Spleen (tissue), 11 donors: ENCODE measurements at regions not wholly inside any gene's neighbourhood (a gene's known extent, or its start where the extent isn't known, plus 50 kb on each side); places are given as distances from the start of the nearest gene placed in this dataset.

Experiments used
- DNase-seq: peaks from one replicate; pipeline ENCODE4 v3.0.0-alpha.2; 2020
- H3K27ac ChIP-seq, 8 donors: fragments of 200-600 bp; sonication (generic) in 7 of 8; 1 replicate in 4 of 8; 2 replicates in 4 of 8; pipeline versions ENCODE4 v1.5.0 to v1.8.0; 2016 to 2021; ENCODE audit warnings: inconsistent platforms in 4 of 8, mild to moderate bottlenecking in 4 of 8, moderate library complexity in 1 of 8
- H3K27me3 ChIP-seq, 7 donors: fragments of 200-600 bp; sonication (generic) in 6 of 7; replicated peaks in 1 of 7; 1 replicate in 4 of 7; 2 replicates in 3 of 7; pipeline versions ENCODE4 v1.5.0 to v1.8.0; 2016 to 2021; ENCODE audit warnings: inconsistent platforms in 3 of 7, mild to moderate bottlenecking in 1 of 7
- H3K36me3 ChIP-seq, 6 donors: fragments of 200-600 bp; sonication (generic) in 5 of 6; 1 replicate in 4 of 6; 2 replicates in 2 of 6; pipeline versions ENCODE4 v1.5.0 to v1.8.0; 2016 to 2021; ENCODE audit warnings: inconsistent platforms in 2 of 6
- H3K4me1 ChIP-seq, 6 donors: fragments of 200-600 bp; sonication (generic) in 5 of 6; 1 replicate in 3 of 6; 2 replicates in 3 of 6; pipeline versions ENCODE4 v1.5.0 to v1.8.0; 2016 to 2021; ENCODE audit warnings: inconsistent platforms in 3 of 6
- H3K4me3 ChIP-seq, 8 donors: fragments of 200-600 bp; sonication (generic) in 7 of 8; 1 replicate in 4 of 8; 2 replicates in 4 of 8; pipeline versions ENCODE4 v1.5.0 to v1.8.0; 2016 to 2021; ENCODE audit warnings: inconsistent platforms in 4 of 8, mild to moderate bottlenecking in 4 of 8, moderate library complexity in 2 of 8
- H3K9me3 ChIP-seq, 8 donors: fragments of 200-600 bp; sonication (generic) in 7 of 8; 1 replicate in 4 of 8; 2 replicates in 4 of 8; pipeline versions ENCODE4 v1.5.0 to v1.8.0; 2016 to 2021; ENCODE audit warnings: inconsistent platforms in 4 of 8
- CTCF ChIP-seq, 11 experiments: fragments of 200-600 bp in 7 of 11; fragments of 450-650 bp in 4 of 11; sonication (generic) in 4 of 11; IDR thresholded peaks in 8 of 11; conservative IDR thresholded peaks in 3 of 11; 1 replicate in 7 of 11; 2 replicates in 4 of 11; pipeline versions ENCODE4 v1.4.0 to v1.8.0; 2016 to 2021; ENCODE audit warnings: antibody characterized with exemption in 11 of 11, inconsistent platforms in 4 of 11, mild to moderate bottlenecking in 1 of 11
- POLR2A ChIP-seq, 3 donors: fragments of 450-650 bp; IDR thresholded peaks; one replicate each; pipeline ENCODE4 v1.5.1; 2017; ENCODE audit warnings: antibody characterized with exemption in 3 of 3, mild to moderate bottlenecking in 1 of 3
- POLR2AphosphoS5 ChIP-seq, 3 donors: sonication (generic); formaldehyde crosslinking; IDR thresholded peaks; one replicate each; pipeline ENCODE4 v1.5.1; 2017; ENCODE audit warnings: antibody characterized with exemption in 3 of 3
- WGBS, 5 donors: extraction: QIAGEN DNeasy Blood & Tissue Kit in 3 of 5; methylation state at CpG; one replicate each; pipeline versions ENCODE4 v1.1.5 to v1.1.7; 2013 to 2018; 5-methylcytosine and 5-hydroxymethylcytosine counted together
- intact Hi-C: fragments of 100-400 bp; cut with DNase I; formaldehyde crosslinking; loops from one replicate; pipeline ENCODE4 v1.15.0; 2023; ENCODE audit warnings: low total_unique reads
- donor health status: healthy with polysubstance abuse.
- donor health status: DM: no; HTN: no; CAD: no; lungs with moderate emphysema.
- donor health status: DM: no; HTN: no; CAD: no.
- donor health status: Bipolar disorder and iron deficiency.
- donor health status: healthy.
- donor health status: DM: no; HTN: no; CAD: no.
- donor health status: DM: yes; HTN: yes; CAD: no.

DNA sequence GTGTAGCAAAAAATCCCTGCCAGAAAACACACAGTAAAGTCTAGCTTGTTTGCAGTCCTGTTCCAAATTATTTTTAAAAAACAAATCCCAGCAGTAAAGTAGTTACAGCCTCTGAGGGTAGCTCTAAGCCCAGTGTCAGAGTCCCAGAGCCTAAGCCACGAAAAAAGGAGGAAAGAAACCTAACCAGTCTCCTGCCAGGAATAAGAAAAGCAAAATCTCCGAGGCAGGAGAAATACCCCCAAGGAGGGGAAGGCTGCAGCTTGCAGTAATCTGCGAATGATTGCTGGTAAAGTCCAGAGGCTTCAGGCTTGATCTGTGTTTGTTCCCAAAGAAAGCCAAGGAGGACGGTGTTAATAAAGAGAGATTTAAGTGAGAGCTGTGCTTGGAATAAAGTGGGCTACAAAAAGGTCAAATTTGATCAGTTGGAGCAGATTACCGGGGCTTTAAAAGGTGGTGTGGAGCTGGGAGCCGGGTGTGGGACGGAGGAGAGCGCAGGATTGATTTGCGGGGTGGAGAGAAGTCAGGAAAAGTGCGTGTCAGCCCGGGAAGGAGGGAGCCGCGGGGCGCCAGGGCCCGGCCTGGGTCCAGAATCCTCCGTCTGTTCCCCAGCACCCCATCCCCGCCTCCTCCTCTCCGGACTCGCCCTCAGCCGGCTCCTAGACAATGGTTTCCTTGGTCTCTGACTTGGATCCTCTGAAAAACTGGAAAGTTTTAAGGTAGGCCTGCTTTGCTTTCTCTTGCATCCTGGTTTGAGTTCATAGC, 219.4 kb upstream of the CELF2 start:
- Histone ChIP-seq H3K9me3 (peaks cover 0 to 9% (median 0%) of the 10 kb centered on the region in 8 donors), H3K36me3 (no peaks in the 10 kb centered on the region), H3K27ac (no peak overlapping the region), H3K27me3 (peaks cover 0 to 7% (median 0%) of the 10 kb centered on the region in 7 donors), H3K4me3 (no peak overlapping the region), H3K4me1 (peaks cover 0 to 14% (median 0%) of the 10 kb centered on the region in 6 donors)
- TF ChIP-seq POLR2A (IDR thresholded peaks at IDR 0.05) (no peak), CTCF (IDR thresholded peaks at IDR 0.05 in 8 of 11, conservative IDR thresholded peaks at IDR 0.05 in 3 of 11) (no peak), POLR2AphosphoS5 (IDR thresholded peaks at IDR 0.05) (no peak)
- DNase-seq: no peak
- intact Hi-C loops: no loop called here
- WGBS, 5 donors: 72 to 83% (median 75%) methylated on average over 20 of the region's 20 CpGs

DNA sequence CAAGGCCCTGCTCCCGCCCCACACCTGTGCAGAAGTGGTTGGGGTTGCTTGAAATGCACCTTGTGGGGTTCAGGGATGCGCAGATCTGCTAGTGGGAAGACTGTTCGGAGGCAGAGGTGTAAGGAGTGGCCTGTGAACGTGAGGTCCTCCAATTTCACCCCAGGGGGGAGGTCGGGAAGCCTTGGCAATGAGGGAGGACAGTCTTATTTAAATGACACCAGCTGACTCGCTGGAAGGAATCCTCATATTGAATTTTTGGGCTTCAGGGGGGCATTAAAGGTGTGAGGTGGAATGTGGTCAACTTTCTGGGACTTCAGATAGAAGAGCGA, 218.8 kb upstream of the CELF2 start:
- intact Hi-C loops: no loop called here
- Histone ChIP-seq H3K4me1 (peaks cover 0 to 14% (median 0%) of the 10 kb centered on the region in 6 donors), H3K27ac (no peak overlapping the region), H3K9me3 (peaks cover 0 to 9% (median 0%) of the 10 kb centered on the region in 8 donors), H3K27me3 (peaks cover 0 to 7% (median 0%) of the 10 kb centered on the region in 7 donors), H3K36me3 (no peaks in the 10 kb centered on the region), H3K4me3 (no peak overlapping the region)
- no peak for DNase-seq
- WGBS, 5 donors: 76 to 88% (median 81%) methylated on average over 7 of the region's 7 CpGs
- TF ChIP-seq POLR2A (IDR thresholded peaks at IDR 0.05): no peak
- no peak for TF ChIP-seq CTCF (IDR thresholded peaks at IDR 0.05 in 8 of 11, conservative IDR thresholded peaks at IDR 0.05 in 3 of 11)
- TF ChIP-seq POLR2AphosphoS5 (IDR thresholded peaks at IDR 0.05): no peak

GRCh38 chr10:10800961-10801360, 216.7 kb upstream of the CELF2 start:
- DNase-seq: no peak
- Histone ChIP-seq H3K4me3 (no peak overlapping the region), H3K9me3 (peaks cover 0 to 9% (median 0%) of the 10 kb centered on the region in 8 donors), H3K36me3 (no peaks in the 10 kb centered on the region), H3K4me1 (peaks cover 0 to 14% (median 0%) of the 10 kb centered on the region in 6 donors), H3K27ac (no peak overlapping the region), H3K27me3 (peaks cover 0 to 7% (median 0%) of the 10 kb centered on the region in 7 donors)
- 85 to 91% (median 88%) methylated on average over 3 of the region's 3 CpGs for WGBS, 5 donors
- TF ChIP-seq CTCF (IDR thresholded peaks at IDR 0.05 in 8 of 11, conservative IDR thresholded peaks at IDR 0.05 in 3 of 11) (no peak), POLR2A (IDR thresholded peaks at IDR 0.05) (no peak), POLR2AphosphoS5 (IDR thresholded peaks at IDR 0.05) (no peak)
- intact Hi-C loops: no loop called here

- H3K4me1 ChIP-seq: no peaks in the 10 kb centered on the region
Measured at GRCh38 chr10:10803278-10803677, 214.4 kb upstream of the CELF2 start.

More at GRCh38 chr10:10803278-10803677, 214.4 kb upstream of the CELF2 start:
- intact Hi-C loops: no loop called here
- TF ChIP-seq POLR2AphosphoS5 (IDR thresholded peaks at IDR 0.05) (no peak), CTCF (IDR thresholded peaks at IDR 0.05 in 8 of 11, conservative IDR thresholded peaks at IDR 0.05 in 3 of 11) (no peak), POLR2A (IDR thresholded peaks at IDR 0.05) (no peak)
- WGBS, 5 donors: 48 to 68% (median 61%) methylated on average over 1 of the region's 1 CpG
- Histone ChIP-seq H3K36me3 (no peaks in the 10 kb centered on the region), H3K9me3 (peaks cover 0 to 9% (median 0%) of the 10 kb centered on the region in 8 donors), H3K27ac (no peak overlapping the region), H3K27me3 (peaks cover 0 to 6% (median 0%) of the 10 kb centered on the region in 7 donors), H3K4me3 (no peak overlapping the region)
- DNase-seq: no peak
